K562 (cell line): ENCODE measurements at regions not wholly inside any gene's neighbourhood (a gene's known extent, or its start where the extent isn't known, plus 50 kb on each side); places are given as distances from the start of the nearest gene placed in this dataset.

Experiments used
- CTBP1 ChIP-seq: fragments of 450-650 bp; IDR thresholded peaks from 2 replicates; pipeline ENCODE4 v1.6.1; 2016; ENCODE audit warnings: borderline replicate concordance
- GTF2F1 ChIP-seq: IDR thresholded peaks from 2 replicates; pipeline ENCODE4 v1.6.1; 2011; ENCODE audit warnings: low read depth, low read length, improper control_type of control experiment
- HDAC3 ChIP-seq: fragments of 450-650 bp; IDR thresholded peaks from 2 replicates; pipeline ENCODE4 v1.6.1; 2018; ENCODE audit warnings: borderline replicate concordance, mild to moderate bottlenecking, moderate library complexity; ENCODE audit not compliant: partially characterized antibody
- NCOR1 ChIP-seq: fragments of 450-650 bp; IDR thresholded peaks from 2 replicates; pipeline ENCODE4 v1.6.1; 2016; ENCODE audit warnings: mild to moderate bottlenecking, moderate library complexity
- POLR3A ChIP-seq: IDR thresholded peaks from 2 replicates; pipeline ENCODE4 v1.6.1; 2011; ENCODE audit warnings: borderline replicate concordance, mild to moderate bottlenecking, moderate library complexity; ENCODE audit not compliant: insufficient read length, insufficient read depth; ENCODE audit errors: extremely low read depth
- SNRNP70 ChIP-seq: fragments of 200-400 bp; formaldehyde crosslinking; optimal IDR thresholded peaks from 2 replicates; pipeline ENCODE3; 2017; ENCODE audit warnings: low read depth, low read length
- STAT5A ChIP-seq: IDR thresholded peaks from 2 replicates; pipeline ENCODE4 v1.6.1; 2012; ENCODE audit warnings: low read length, inconsistent platforms, borderline replicate concordance
- ZNF444 ChIP-seq: fragments of 250-450 bp; sonication (Bioruptor Pico); IDR thresholded peaks from 2 replicates; pipeline ENCODE4 v1.4.0; 2020; ENCODE audit warnings: mild to moderate bottlenecking, moderate library complexity
- TF ChIP-seq, protein P1 (sequence below): fragments of 250-450 bp; sonication (Bioruptor Pico); IDR thresholded peaks from 2 replicates; pipeline ENCODE4 v1.5.1; 2021; ENCODE audit warnings: mild to moderate bottlenecking
- TF ChIP-seq, protein P2 (sequence below): fragments of 250-450 bp; sonication (Bioruptor Pico); IDR thresholded peaks from 2 replicates; pipeline ENCODE4 v1.4.0; 2020; ENCODE audit warnings: mild to moderate bottlenecking, moderate library complexity
- TF ChIP-seq, protein P3 (sequence below): sonication (generic); formaldehyde crosslinking; IDR thresholded peaks from 2 replicates; pipeline ENCODE4 v1.8.0; 2023; ENCODE audit warnings: missing genetic modification reagents, mild to moderate bottlenecking, borderline replicate concordance
- TF ChIP-seq, protein P4 (sequence below): IDR thresholded peaks from 2 replicates; pipeline ENCODE4 v1.6.1; 2011; ENCODE audit warnings: borderline replicate concordance, low read depth, mild to moderate bottlenecking, moderate library complexity, low read length; ENCODE audit not compliant: insufficient read depth, poor library complexity, severe bottlenecking

DNA sequence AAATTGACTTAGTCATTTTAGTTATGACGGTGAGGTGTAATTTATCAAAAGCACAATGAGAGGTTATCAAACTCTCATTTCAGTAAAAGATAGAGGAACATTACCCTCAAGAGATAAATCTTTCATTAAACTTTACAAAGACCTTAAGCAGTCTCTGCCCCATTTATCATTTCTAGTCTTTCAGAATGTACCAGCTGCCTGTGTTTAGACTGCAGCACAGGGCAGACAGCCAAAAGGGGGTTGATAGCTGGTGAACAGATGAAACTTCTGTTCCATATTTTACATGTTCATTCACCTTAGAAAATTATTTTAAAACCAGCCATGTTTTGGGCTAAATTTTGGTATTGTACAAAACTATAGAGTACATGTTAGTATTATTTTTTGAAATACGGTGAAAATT lies 514.6 kb upstream of the CNTN3 start (continued):
- TF ChIP-seq, protein P1, sequence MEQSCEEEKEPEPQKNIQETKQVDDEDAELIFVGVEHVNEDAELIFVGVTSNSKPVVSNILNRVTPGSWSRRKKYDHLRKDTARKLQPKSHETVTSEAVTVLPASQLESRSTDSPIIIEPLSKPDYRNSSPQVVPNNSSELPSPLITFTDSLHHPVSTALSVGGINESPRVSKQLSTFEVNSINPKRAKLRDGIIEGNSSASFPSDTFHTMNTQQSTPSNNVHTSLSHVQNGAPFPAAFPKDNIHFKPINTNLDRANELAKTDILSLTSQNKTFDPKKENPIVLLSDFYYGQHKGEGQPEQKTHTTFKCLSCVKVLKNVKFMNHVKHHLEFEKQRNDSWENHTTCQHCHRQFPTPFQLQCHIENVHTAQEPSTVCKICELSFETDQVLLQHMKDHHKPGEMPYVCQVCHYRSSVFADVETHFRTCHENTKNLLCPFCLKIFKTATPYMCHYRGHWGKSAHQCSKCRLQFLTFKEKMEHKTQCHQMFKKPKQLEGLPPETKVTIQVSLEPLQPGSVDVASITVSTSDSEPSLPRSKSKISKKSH (CRISPR knock-in tag) = no peak
- TF ChIP-seq NCOR1 (no peak), GTF2F1 (no peak), STAT5A (no peak), CTBP1 (no peak), POLR3A (no peak), SNRNP70 (no peak), ZNF444 (CRISPR knock-in tag) (no peak), HDAC3 (no peak)
- TF ChIP-seq, protein P2, sequence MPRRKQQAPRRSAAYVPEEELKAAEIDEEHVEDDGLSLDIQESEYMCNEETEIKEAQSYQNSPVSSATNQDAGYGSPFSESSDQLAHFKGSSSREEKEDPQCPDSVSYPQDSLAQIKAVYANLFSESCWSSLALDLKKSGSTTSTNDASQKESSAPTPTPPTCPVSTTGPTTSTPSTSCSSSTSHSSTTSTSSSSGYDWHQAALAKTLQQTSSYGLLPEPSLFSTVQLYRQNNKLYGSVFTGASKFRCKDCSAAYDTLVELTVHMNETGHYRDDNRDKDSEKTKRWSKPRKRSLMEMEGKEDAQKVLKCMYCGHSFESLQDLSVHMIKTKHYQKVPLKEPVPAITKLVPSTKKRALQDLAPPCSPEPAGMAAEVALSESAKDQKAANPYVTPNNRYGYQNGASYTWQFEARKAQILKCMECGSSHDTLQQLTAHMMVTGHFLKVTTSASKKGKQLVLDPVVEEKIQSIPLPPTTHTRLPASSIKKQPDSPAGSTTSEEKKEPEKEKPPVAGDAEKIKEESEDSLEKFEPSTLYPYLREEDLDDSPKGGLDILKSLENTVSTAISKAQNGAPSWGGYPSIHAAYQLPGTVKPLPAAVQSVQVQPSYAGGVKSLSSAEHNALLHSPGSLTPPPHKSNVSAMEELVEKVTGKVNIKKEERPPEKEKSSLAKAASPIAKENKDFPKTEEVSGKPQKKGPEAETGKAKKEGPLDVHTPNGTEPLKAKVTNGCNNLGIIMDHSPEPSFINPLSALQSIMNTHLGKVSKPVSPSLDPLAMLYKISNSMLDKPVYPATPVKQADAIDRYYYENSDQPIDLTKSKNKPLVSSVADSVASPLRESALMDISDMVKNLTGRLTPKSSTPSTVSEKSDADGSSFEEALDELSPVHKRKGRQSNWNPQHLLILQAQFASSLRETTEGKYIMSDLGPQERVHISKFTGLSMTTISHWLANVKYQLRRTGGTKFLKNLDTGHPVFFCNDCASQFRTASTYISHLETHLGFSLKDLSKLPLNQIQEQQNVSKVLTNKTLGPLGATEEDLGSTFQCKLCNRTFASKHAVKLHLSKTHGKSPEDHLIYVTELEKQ (CRISPR knock-in tag) = no peak
- TF ChIP-seq, protein P3, sequence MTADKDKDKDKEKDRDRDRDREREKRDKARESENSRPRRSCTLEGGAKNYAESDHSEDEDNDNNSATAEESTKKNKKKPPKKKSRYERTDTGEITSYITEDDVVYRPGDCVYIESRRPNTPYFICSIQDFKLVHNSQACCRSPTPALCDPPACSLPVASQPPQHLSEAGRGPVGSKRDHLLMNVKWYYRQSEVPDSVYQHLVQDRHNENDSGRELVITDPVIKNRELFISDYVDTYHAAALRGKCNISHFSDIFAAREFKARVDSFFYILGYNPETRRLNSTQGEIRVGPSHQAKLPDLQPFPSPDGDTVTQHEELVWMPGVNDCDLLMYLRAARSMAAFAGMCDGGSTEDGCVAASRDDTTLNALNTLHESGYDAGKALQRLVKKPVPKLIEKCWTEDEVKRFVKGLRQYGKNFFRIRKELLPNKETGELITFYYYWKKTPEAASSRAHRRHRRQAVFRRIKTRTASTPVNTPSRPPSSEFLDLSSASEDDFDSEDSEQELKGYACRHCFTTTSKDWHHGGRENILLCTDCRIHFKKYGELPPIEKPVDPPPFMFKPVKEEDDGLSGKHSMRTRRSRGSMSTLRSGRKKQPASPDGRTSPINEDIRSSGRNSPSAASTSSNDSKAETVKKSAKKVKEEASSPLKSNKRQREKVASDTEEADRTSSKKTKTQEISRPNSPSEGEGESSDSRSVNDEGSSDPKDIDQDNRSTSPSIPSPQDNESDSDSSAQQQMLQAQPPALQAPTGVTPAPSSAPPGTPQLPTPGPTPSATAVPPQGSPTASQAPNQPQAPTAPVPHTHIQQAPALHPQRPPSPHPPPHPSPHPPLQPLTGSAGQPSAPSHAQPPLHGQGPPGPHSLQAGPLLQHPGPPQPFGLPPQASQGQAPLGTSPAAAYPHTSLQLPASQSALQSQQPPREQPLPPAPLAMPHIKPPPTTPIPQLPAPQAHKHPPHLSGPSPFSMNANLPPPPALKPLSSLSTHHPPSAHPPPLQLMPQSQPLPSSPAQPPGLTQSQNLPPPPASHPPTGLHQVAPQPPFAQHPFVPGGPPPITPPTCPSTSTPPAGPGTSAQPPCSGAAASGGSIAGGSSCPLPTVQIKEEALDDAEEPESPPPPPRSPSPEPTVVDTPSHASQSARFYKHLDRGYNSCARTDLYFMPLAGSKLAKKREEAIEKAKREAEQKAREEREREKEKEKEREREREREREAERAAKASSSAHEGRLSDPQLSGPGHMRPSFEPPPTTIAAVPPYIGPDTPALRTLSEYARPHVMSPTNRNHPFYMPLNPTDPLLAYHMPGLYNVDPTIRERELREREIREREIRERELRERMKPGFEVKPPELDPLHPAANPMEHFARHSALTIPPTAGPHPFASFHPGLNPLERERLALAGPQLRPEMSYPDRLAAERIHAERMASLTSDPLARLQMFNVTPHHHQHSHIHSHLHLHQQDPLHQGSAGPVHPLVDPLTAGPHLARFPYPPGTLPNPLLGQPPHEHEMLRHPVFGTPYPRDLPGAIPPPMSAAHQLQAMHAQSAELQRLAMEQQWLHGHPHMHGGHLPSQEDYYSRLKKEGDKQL = no peak
- TF ChIP-seq, protein P4, sequence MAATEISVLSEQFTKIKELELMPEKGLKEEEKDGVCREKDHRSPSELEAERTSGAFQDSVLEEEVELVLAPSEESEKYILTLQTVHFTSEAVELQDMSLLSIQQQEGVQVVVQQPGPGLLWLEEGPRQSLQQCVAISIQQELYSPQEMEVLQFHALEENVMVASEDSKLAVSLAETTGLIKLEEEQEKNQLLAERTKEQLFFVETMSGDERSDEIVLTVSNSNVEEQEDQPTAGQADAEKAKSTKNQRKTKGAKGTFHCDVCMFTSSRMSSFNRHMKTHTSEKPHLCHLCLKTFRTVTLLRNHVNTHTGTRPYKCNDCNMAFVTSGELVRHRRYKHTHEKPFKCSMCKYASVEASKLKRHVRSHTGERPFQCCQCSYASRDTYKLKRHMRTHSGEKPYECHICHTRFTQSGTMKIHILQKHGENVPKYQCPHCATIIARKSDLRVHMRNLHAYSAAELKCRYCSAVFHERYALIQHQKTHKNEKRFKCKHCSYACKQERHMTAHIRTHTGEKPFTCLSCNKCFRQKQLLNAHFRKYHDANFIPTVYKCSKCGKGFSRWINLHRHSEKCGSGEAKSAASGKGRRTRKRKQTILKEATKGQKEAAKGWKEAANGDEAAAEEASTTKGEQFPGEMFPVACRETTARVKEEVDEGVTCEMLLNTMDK = no peak
